GM21723 (cell line): ENCODE measurements at regions not wholly inside any gene's neighbourhood (a gene's known extent, or its start where the extent isn't known, plus 50 kb on each side); places are given as distances from the start of the nearest gene placed in this dataset.

Source experiments
- ATAC-seq: cut with Tn5 transposase; IDR thresholded peaks from one replicate; pipeline ENCODE4 v1.9.1; 2021; ENCODE audit warnings: mild to moderate bottlenecking, moderate library complexity; ENCODE audit not compliant: unreplicated experiment

- ATAC-seq = no peak
These were observed 1199.8 kb upstream of the GJE1 start for GRCh38 chr6:140932909-140933308.

GRCh38 chr6:140931581-140931980 lies 1201.1 kb upstream of the GJE1 start:
- no peak for ATAC-seq

- ATAC-seq = no peak
These were observed 1203.6 kb upstream of the GJE1 start for GRCh38 chr6:140929121-140929520.

- no peak for ATAC-seq
These were observed 1209.7 kb upstream of the GJE1 start for GRCh38 chr6:140923048-140923447.

GRCh38 chr6:140921366-140922226 lies 1211.1 kb upstream of the GJE1 start:
- peak; percentile 80 for ATAC-seq

GRCh38 chr6:140917911-140918310 lies 1214.8 kb upstream of the GJE1 start:
- ATAC-seq = no peak

GRCh38 chr6:140915551-140915950 lies 1217.2 kb upstream of the GJE1 start:
- no peak for ATAC-seq

GRCh38 chr6:140915103-140915502 lies 1217.6 kb upstream of the GJE1 start:
- ATAC-seq = no peak

GRCh38 chr6:140912686-140913085 lies 1220.0 kb upstream of the GJE1 start:
- ATAC-seq = no peak

- no peak for ATAC-seq
These were observed 1223.1 kb upstream of the GJE1 start for GRCh38 chr6:140909625-140910024.

GRCh38 chr6:140909156-140909555 lies 1223.6 kb upstream of the GJE1 start:
- no peak for ATAC-seq

- no peak for ATAC-seq
These were observed 1224.2 kb upstream of the GJE1 start for GRCh38 chr6:140908505-140908904.

GRCh38 chr6:140907235-140907634 lies 1225.5 kb upstream of the GJE1 start:
- no peak for ATAC-seq

GRCh38 chr6:140905724-140906123 lies 1227.0 kb upstream of the GJE1 start:
- no peak for ATAC-seq

GRCh38 chr6:140905050-140905449 lies 1227.7 kb upstream of the GJE1 start:
- no peak for ATAC-seq

GRCh38 chr6:140897804-140898573 lies 1234.7 kb upstream of the GJE1 start:
- no peak for ATAC-seq

- no peak for ATAC-seq
These were observed 1235.4 kb upstream of the GJE1 start for GRCh38 chr6:140897349-140897748.

GRCh38 chr6:140893432-140893831 lies 1239.3 kb upstream of the GJE1 start:
- ATAC-seq = no peak

- ATAC-seq = no peak
These were observed 1252.8 kb upstream of the GJE1 start for GRCh38 chr6:140879946-140880345.

GRCh38 chr6:140874066-140874465 lies 1258.7 kb upstream of the GJE1 start:
- ATAC-seq = no peak

GRCh38 chr6:140872885-140873284 lies 1259.8 kb upstream of the GJE1 start:
- ATAC-seq = no peak

- no peak for ATAC-seq
These were observed 1260.8 kb upstream of the GJE1 start for GRCh38 chr6:140871911-140872310.
